Left ventricle myocardium inferior (tissue), 1 donor: ENCODE measurements at regions not wholly inside any gene's neighbourhood (a gene's known extent, or its start where the extent isn't known, plus 50 kb on each side); places are given as distances from the start of the nearest gene placed in this dataset.

Experiments used
- DNase-seq: peaks from one replicate; pipeline ENCODE4 v3.0.0-alpha.2; 2020
- H3K27ac ChIP-seq: fragments of 200-600 bp; replicated peaks from 2 replicates; pipeline ENCODE4 v1.8.0; 2021
- H3K27me3 ChIP-seq: fragments of 200-600 bp; 2 replicates; pipeline ENCODE4 v1.8.0; 2021; ENCODE audit warnings: low read depth
- H3K36me3 ChIP-seq: fragments of 200-600 bp; 2 replicates; pipeline ENCODE4 v1.8.0; 2021
- H3K4me1 ChIP-seq: fragments of 200-600 bp; 2 replicates; pipeline ENCODE4 v1.8.0; 2021
- H3K4me3 ChIP-seq: fragments of 200-600 bp; 2 replicates; pipeline ENCODE4 v1.8.0; 2021; ENCODE audit warnings: mild to moderate bottlenecking, moderate library complexity
- H3K9me3 ChIP-seq: fragments of 200-600 bp; replicated peaks from 2 replicates; pipeline ENCODE4 v1.8.0; 2021
- CTCF ChIP-seq: fragments of 200-600 bp; IDR thresholded peaks from 2 replicates; pipeline ENCODE4 v1.8.0; 2021; ENCODE audit warnings: antibody characterized with exemption, mild to moderate bottlenecking, borderline replicate concordance
- intact Hi-C: fragments of 100-400 bp; cut with micrococcal nuclease; formaldehyde crosslinking; loops from one replicate; pipeline ENCODE4 v1.11.0; 2022
- donor health status: DM: no; HTN: yes; CAD: no; lungs with severe emphysema.

GRCh38 chr13:63896321-63896720, 2480.7 kb upstream of the PCDH20 start:
- no peak for DNase-seq
- Histone ChIP-seq H3K9me3 (no peaks in the 10 kb centered on the region), H3K36me3 (no peaks in the 10 kb centered on the region), H3K27me3 (no peaks in the 10 kb centered on the region), H3K4me1 (no peaks in the 10 kb centered on the region), H3K27ac (no peak overlapping the region), H3K4me3 (no peak overlapping the region)
- TF ChIP-seq CTCF: no peak
- intact Hi-C loops: no loop called here

GRCh38 chr13:63882052-63882451, 2466.4 kb upstream of the PCDH20 start:
- H3K36me3 ChIP-seq: no peaks in the 10 kb centered on the region
- no peak for TF ChIP-seq CTCF
- H3K27ac ChIP-seq: no peak overlapping the region
- H3K9me3 ChIP-seq: no peaks in the 10 kb centered on the region
- no peaks in the 10 kb centered on the region for H3K4me1 ChIP-seq
- H3K27me3 ChIP-seq: no peaks in the 10 kb centered on the region
- intact Hi-C loops: no loop called here
- DNase-seq: no peak
- no peak overlapping the region for H3K4me3 ChIP-seq

- Histone ChIP-seq H3K27me3 (no peaks in the 10 kb centered on the region), H3K36me3 (no peaks in the 10 kb centered on the region), H3K27ac (no peak overlapping the region), H3K9me3 (no peaks in the 10 kb centered on the region), H3K4me3 (no peak overlapping the region), H3K4me1 (no peaks in the 10 kb centered on the region)
- DNase-seq: no peak
- intact Hi-C loops: no loop called here
- no peak for TF ChIP-seq CTCF
Observed at GRCh38 chr13:63880705-63881104, 2465.1 kb upstream of the PCDH20 start.

- no peaks in the 10 kb centered on the region for H3K36me3 ChIP-seq
- no peak overlapping the region for H3K27ac ChIP-seq
- no peak for TF ChIP-seq CTCF
- H3K4me3 ChIP-seq: no peak overlapping the region
- H3K27me3 ChIP-seq: no peaks in the 10 kb centered on the region
- DNase-seq: no peak
- H3K9me3 ChIP-seq: peaks cover 4% of the 10 kb centered on the region
- H3K4me1 ChIP-seq: no peaks in the 10 kb centered on the region
- intact Hi-C loops: no loop called here
Observed at GRCh38 chr13:63873936-63874335, 2458.3 kb upstream of the PCDH20 start.

GRCh38 chr13:63864171-63864902, 2448.7 kb upstream of the PCDH20 start:
- no peak for DNase-seq
- TF ChIP-seq CTCF: no peak
- intact Hi-C loops: no loop called here
- Histone ChIP-seq H3K4me1 (no peaks in the 10 kb centered on the region), H3K4me3 (no peak overlapping the region), H3K27me3 (no peaks in the 10 kb centered on the region), H3K36me3 (no peaks in the 10 kb centered on the region), H3K27ac (no peak overlapping the region), H3K9me3 (peaks cover 12% of the 10 kb centered on the region)
